HepG2 (cell line): ENCODE measurements at regions not wholly inside any gene's neighbourhood (a gene's known extent, or its start where the extent isn't known, plus 50 kb on each side); places are given as distances from the start of the nearest gene placed in this dataset.

Experiments used
- ATAC-seq: fragments of 200-7000 bp; cut with Tn5 transposase; 3 replicates; pipeline ENCODE4 v1.9.1; 2020; ENCODE audit warnings: mild to moderate bottlenecking, moderate library complexity
- BruUV-seq: library from RNA; stranded (reverse); fragments of 400-500 nt; replicated peaks from 2 replicates; lab custom pipeline; 2021; lab: Mats Ljungman, UMichigan
- CTCF ChIA-PET: fragments of 300-600 bp; formaldehyde crosslinking; extraction: SDS; loops from one replicate; lab custom pipeline; 2021; ENCODE audit warnings: low total read pairs, inconsistent platforms, low intra/inter-chr PET ratio; lab: Yijun Ruan, JAX
- POLR2A ChIA-PET: fragments of 350-600 bp; sonication (Branson Sonifier 250); formaldehyde crosslinking; loops from one replicate; lab custom pipeline; 2020; ENCODE audit warnings: antibody characterized with exemption, inconsistent platforms; lab: Yijun Ruan, JAX
- DNase-seq: peaks from one replicate; pipeline ENCODE4 v3.0.0-alpha.2; 2015; ENCODE audit warnings: low spot score
- FAIRE-seq: peaks from 3 replicates; lab custom pipeline; 2011; peaks lifted over from hg19 to GRCh38; lab: Jason Lieb, UNC
- H2AFZ ChIP-seq: one replicate; pipeline ENCODE4 v1.6.1; 2011; ENCODE audit warnings: low read length, inconsistent platforms
- H3K27ac ChIP-seq: fragments of 300-600 bp; 3 replicates; pipeline ENCODE4 v1.8.0; 2011; ENCODE audit warnings: mixed run types, mild to moderate bottlenecking, mixed read lengths, low read length, inconsistent platforms; ENCODE audit not compliant: insufficient read depth; ENCODE audit errors: extremely low read length
- H3K27me3 ChIP-seq, 2 experiments: fragments of 200-600 bp in 1 of 2; 2 replicates in 1 of 2; 3 replicates in 1 of 2; pipeline versions ENCODE4 v1.6.0 to v1.8.0; 2011; ENCODE audit warnings: low read length in 2 of 2, mild to moderate bottlenecking in 2 of 2, moderate library complexity in 2 of 2, inconsistent platforms in 1 of 2; ENCODE audit not compliant: insufficient read depth in 2 of 2, control insufficient read depth in 1 of 2
- H3K36me3 ChIP-seq, 2 experiments: fragments of 200-600 bp in 1 of 2; replicated peaks in 1 of 2; 2 replicates in 1 of 2; 3 replicates in 1 of 2; pipeline versions ENCODE4 v1.5.1 to v1.8.0; 2011; ENCODE audit warnings: low read length in 2 of 2, inconsistent platforms in 1 of 2; ENCODE audit not compliant: insufficient read depth in 2 of 2, control insufficient read depth in 1 of 2
- H3K4me1 ChIP-seq: 2 replicates; pipeline ENCODE4 v1.5.1; 2012; ENCODE audit warnings: low read length, inconsistent platforms; ENCODE audit not compliant: insufficient read depth
- H3K4me2 ChIP-seq: 2 replicates; pipeline ENCODE4 v1.6.0; 2011; ENCODE audit warnings: low read depth, low read length, inconsistent platforms
- H3K4me3 ChIP-seq, 3 experiments: fragments of 200-600 bp in 1 of 3; sonication (generic), shearing (Covaris generic) in 1 of 3; replicated peaks in 1 of 3; 2 replicates each; pipeline ENCODE4 v1.5.1; 2011 to 2016; ENCODE audit warnings: low read length in 3 of 3, inconsistent platforms in 2 of 3, low read depth in 2 of 3, mild to moderate bottlenecking in 2 of 3, control low read depth in 1 of 3, mixed read lengths in 1 of 3; ENCODE audit not compliant: insufficient read depth in 1 of 3
- H3K79me2 ChIP-seq: one replicate; pipeline ENCODE4 v1.6.1; 2011; ENCODE audit warnings: low read length, inconsistent platforms; ENCODE audit not compliant: insufficient read depth
- H3K9ac ChIP-seq: 2 replicates; pipeline ENCODE4 v1.6.0; 2011; ENCODE audit warnings: mild to moderate bottlenecking, low read depth, low read length, inconsistent platforms; ENCODE audit not compliant: insufficient read depth
- H3K9me3 ChIP-seq: 2 replicates; pipeline ENCODE4 v1.5.1; 2012; ENCODE audit warnings: mild to moderate bottlenecking, low read length
- H4K20me1 ChIP-seq: 2 replicates; pipeline ENCODE4 v1.6.0; 2011; ENCODE audit warnings: inconsistent platforms, mild to moderate bottlenecking, low read length, moderate library complexity; ENCODE audit not compliant: insufficient read depth
- FOXP1 ChIP-seq, 2 experiments: fragments of 450-650 bp in 1 of 2; IDR thresholded peaks; 2 replicates each; pipeline ENCODE4 v1.6.1; 2017 to 2018; ENCODE audit warnings: antibody characterized with exemption in 1 of 2
- HNRNPUL1 ChIP-seq: fragments of 200-400 bp; formaldehyde crosslinking; IDR thresholded peaks from 2 replicates; pipeline ENCODE4 v1.6.1; 2017; ENCODE audit warnings: low read depth, mild to moderate bottlenecking, low read length, moderate library complexity
- MTF2 ChIP-seq: sonication (generic); formaldehyde crosslinking; IDR thresholded peaks from 2 replicates; pipeline ENCODE4 v1.5.0; 2020; ENCODE audit warnings: missing genetic modification reagents, borderline replicate concordance
- NFRKB ChIP-seq: fragments of 450-650 bp; IDR thresholded peaks from 2 replicates; pipeline ENCODE4 v1.6.1; 2017
- SOX13 ChIP-seq, 3 experiments: fragments of 450-650 bp in 1 of 3; sonication (generic) in 1 of 3; formaldehyde crosslinking in 1 of 3; IDR thresholded peaks in 2 of 3; conservative IDR thresholded peaks in 1 of 3; 2 replicates each; pipeline versions ENCODE4 v1.5.0 to v1.6.1; 2016 to 2020; ENCODE audit warnings: antibody characterized with exemption in 1 of 3, mild to moderate bottlenecking in 1 of 3, missing compliant biosample characterization in 1 of 3, missing genetic modification reagents in 1 of 3, moderate library complexity in 1 of 3
- SRF ChIP-seq: IDR thresholded peaks from 2 replicates; pipeline ENCODE4 v1.6.1; 2011; ENCODE audit warnings: mild to moderate bottlenecking, low read depth, low read length, moderate library complexity
- U2AF1 ChIP-seq: fragments of 200-400 bp; formaldehyde crosslinking; optimal IDR thresholded peaks from 2 replicates; pipeline ENCODE3; 2017; ENCODE audit warnings: mild to moderate bottlenecking, low read depth, low read length
- YEATS4 ChIP-seq: sonication (generic); formaldehyde crosslinking; IDR thresholded peaks from 2 replicates; pipeline ENCODE4 v1.4.0; 2020; ENCODE audit warnings: missing genetic modification reagents, borderline replicate concordance
- ZNF12 ChIP-seq: sonication (generic); formaldehyde crosslinking; IDR thresholded peaks from 2 replicates; pipeline ENCODE4 v1.5.0; 2020; ENCODE audit warnings: missing genetic modification reagents
- ZNF124 ChIP-seq: sonication (generic); formaldehyde crosslinking; IDR thresholded peaks from 2 replicates; pipeline ENCODE4 v1.4.0; 2020; ENCODE audit warnings: missing genetic modification reagents
- ZNF383 ChIP-seq: sonication (generic); formaldehyde crosslinking; IDR thresholded peaks from 2 replicates; pipeline ENCODE4 v1.4.0; 2020; ENCODE audit warnings: missing genetic modification reagents, mild to moderate bottlenecking, borderline replicate concordance
- ZNF496 ChIP-seq: sonication (generic); formaldehyde crosslinking; IDR thresholded peaks from 2 replicates; pipeline ENCODE4 v1.8.1; 2023; ENCODE audit warnings: mild to moderate bottlenecking, moderate library complexity, missing genetic modification reagents; ENCODE audit not compliant: insufficient replicate concordance
- ZNF530 ChIP-seq: sonication (generic); formaldehyde crosslinking; IDR thresholded peaks from 2 replicates; pipeline ENCODE4 v1.5.0; 2020; ENCODE audit warnings: low read depth, mild to moderate bottlenecking, missing genetic modification reagents
- ZNF777 ChIP-seq: sonication (generic); formaldehyde crosslinking; IDR thresholded peaks from 2 replicates; pipeline ENCODE4 v1.4.0; 2020; ENCODE audit warnings: missing genetic modification reagents
- ZZZ3 ChIP-seq: sonication (generic); formaldehyde crosslinking; IDR thresholded peaks from 2 replicates; pipeline ENCODE4 v1.4.0; 2020; ENCODE audit warnings: missing genetic modification reagents, mild to moderate bottlenecking, borderline replicate concordance
- WGBS: methylation state at CpG from one replicate; pipeline ENCODE4 v1.1.6; 2017; ENCODE audit warnings: low lambda C conversion rate; 5-methylcytosine and 5-hydroxymethylcytosine counted together
- in situ Hi-C: cut with HindIII; loops from 2 replicates; pipeline ENCODE4 v1.10.0; 2017; ENCODE audit warnings: low pct_unique_long_range_greater_than_20kb; ENCODE audit not compliant: extremely low pct_ligation_motif_present
- intact Hi-C: fragments of 100-400 bp; cut with micrococcal nuclease; formaldehyde crosslinking; loops from one replicate; pipeline ENCODE4 v1.10.0; 2022; ENCODE audit not compliant: unreplicated experiment
- TF ChIP-seq, protein P1 (sequence below): fragments of 450-650 bp; IDR thresholded peaks from 2 replicates; pipeline ENCODE4 v1.6.1; 2017
- TF ChIP-seq, protein P2 (sequence below): IDR thresholded peaks from 2 replicates; pipeline ENCODE4 v1.6.1; 2016; ENCODE audit warnings: control low read depth

DNA sequence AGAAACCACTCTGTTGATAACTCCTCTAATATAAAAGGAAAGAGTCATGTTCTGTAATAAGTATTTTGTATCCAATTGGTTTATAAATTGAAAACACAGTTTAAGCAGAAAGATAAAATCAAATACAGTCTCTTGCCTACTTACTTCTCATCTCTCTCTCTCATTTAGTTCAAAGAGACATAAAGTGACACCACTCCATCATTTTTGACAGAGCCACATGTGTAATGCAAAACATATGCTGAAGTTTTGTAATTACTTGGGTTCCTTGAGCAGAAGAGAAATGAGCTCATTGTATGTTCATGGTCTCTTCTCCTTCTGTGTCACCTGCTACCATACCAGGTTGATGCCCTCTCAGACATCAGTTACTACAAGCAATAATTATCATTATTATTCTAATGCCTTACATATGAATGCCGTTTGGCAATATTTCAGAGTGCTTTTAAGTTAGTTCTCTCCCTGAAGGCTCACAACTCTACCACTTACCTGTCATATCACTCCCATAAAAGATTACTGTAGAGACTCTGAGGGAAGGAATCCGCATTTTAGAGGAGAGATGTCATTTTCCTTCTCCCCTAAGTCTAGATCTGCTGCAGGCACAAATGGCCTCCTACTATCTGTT lies 59.9 kb upstream of the SKAP2 start:
- Histone ChIP-seq H3K4me3 (no peak overlapping the region), H2AFZ (no peak overlapping the region), H3K4me1 (no peaks in the 10 kb centered on the region), H3K27me3 (peaks cover 1 to 8% of the 10 kb centered on the region in 2 experiments; a peak in 2 of 5 replicates), H3K9me3 (no peaks in the 10 kb centered on the region), H3K27ac (no peak overlapping the region), H3K79me2 (no peaks in the 10 kb centered on the region), H3K36me3 (no peaks in the 10 kb centered on the region), H4K20me1 (no peaks in the 10 kb centered on the region), H3K4me2 (no peak overlapping the region), H3K9ac (no peak overlapping the region)
- in situ Hi-C loops: no loop called here
- FAIRE-seq: no peak
- TF ChIP-seq ZNF12 (CRISPR knock-in tag): no peak
- TF ChIP-seq SOX13 (IDR thresholded peaks at IDR 0.05): no peak
- no peak for TF ChIP-seq SOX13 (CRISPR knock-in tag; conservative IDR thresholded peaks at IDR 0.05 in 1 of 2, IDR thresholded peaks at IDR 0.05 in 1 of 2)
- ChIA-PET POLR2A (no interaction called here), CTCF (no interaction called here)
- intact Hi-C loops: no loop called here
- ATAC-seq: no peak
- WGBS: 23% methylated on average over 2 of the region's 2 CpGs
- BruUV-seq: no TSS peak
- DNase-seq: no peak

DNA sequence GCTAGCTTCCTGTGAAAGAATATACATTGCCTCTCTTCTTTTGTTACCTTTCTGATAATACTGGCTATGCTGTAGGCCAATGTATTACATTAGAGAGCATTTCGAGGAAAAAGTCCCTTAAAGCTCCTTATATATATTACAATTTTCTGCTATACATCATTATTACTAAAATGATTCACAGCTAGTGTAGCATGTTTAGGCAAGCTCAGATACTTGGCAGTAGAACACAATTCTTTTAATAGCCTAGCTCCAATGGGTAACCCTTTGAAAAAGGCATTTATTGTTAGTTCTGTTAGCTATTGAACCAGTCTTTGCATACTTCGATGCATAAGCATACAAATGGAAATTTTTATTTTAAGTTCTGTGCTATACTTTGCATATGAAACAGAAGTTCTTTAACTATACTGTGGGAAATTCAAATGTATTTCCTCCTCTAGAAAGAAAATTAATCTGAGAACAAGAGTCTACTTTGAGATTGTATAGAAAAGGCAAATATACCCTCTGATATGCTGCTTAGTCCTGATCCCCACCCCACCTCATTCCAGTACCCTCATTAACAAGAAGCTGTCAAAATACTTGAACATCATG lies 55.6 kb upstream of the SKAP2 start:
- ChIA-PET CTCF (no interaction called here), POLR2A (no interaction called here)
- Histone ChIP-seq H3K27me3 (peaks cover 0 to 1% of the 10 kb centered on the region in 2 experiments; a peak in 1 of 5 replicates), H3K27ac (no peak overlapping the region), H2AFZ (no peak overlapping the region), H3K4me2 (no peak overlapping the region), H3K4me1 (no peaks in the 10 kb centered on the region), H3K4me3 (no peak overlapping the region), H3K9ac (no peak overlapping the region), H3K36me3 (no peaks in the 10 kb centered on the region), H3K79me2 (no peaks in the 10 kb centered on the region), H3K9me3 (no peaks in the 10 kb centered on the region), H4K20me1 (no peaks in the 10 kb centered on the region)
- WGBS: 3% methylated on average over 2 of the region's 2 CpGs
- no TSS peak for BruUV-seq
- ATAC-seq: no peak
- no peak for DNase-seq
- FAIRE-seq: no peak
- in situ Hi-C loops: no loop called here
- intact Hi-C loops: no loop called here
- no peak for TF ChIP-seq ZNF124 (CRISPR knock-in tag)
- TF ChIP-seq HNRNPUL1: no peak
- TF ChIP-seq ZNF383: no peak
- no peak for TF ChIP-seq ZNF496 (CRISPR knock-in tag)
- no peak for TF ChIP-seq FOXP1 (IDR thresholded peaks at IDR 0.05)
- no peak for TF ChIP-seq FOXP1 (CRISPR knock-in tag; IDR thresholded peaks at IDR 0.05)
- TF ChIP-seq SRF: no peak
- no peak for TF ChIP-seq YEATS4 (CRISPR knock-in tag)
- no peak for TF ChIP-seq MTF2
- TF ChIP-seq, protein P1, sequence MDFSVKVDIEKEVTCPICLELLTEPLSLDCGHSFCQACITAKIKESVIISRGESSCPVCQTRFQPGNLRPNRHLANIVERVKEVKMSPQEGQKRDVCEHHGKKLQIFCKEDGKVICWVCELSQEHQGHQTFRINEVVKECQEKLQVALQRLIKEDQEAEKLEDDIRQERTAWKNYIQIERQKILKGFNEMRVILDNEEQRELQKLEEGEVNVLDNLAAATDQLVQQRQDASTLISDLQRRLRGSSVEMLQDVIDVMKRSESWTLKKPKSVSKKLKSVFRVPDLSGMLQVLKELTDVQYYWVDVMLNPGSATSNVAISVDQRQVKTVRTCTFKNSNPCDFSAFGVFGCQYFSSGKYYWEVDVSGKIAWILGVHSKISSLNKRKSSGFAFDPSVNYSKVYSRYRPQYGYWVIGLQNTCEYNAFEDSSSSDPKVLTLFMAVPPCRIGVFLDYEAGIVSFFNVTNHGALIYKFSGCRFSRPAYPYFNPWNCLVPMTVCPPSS: no peak
- TF ChIP-seq NFRKB: no peak
- no peak for TF ChIP-seq ZNF530 (CRISPR knock-in tag)
- no peak for TF ChIP-seq ZNF777 (CRISPR knock-in tag)
- TF ChIP-seq ZZZ3 (CRISPR knock-in tag): no peak
- TF ChIP-seq, protein P2, sequence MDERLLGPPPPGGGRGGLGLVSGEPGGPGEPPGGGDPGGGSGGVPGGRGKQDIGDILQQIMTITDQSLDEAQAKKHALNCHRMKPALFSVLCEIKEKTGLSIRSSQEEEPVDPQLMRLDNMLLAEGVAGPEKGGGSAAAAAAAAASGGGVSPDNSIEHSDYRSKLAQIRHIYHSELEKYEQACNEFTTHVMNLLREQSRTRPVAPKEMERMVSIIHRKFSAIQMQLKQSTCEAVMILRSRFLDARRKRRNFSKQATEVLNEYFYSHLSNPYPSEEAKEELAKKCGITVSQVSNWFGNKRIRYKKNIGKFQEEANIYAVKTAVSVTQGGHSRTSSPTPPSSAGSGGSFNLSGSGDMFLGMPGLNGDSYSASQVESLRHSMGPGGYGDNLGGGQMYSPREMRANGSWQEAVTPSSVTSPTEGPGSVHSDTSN (CRISPR knock-in tag): no peak
- no peak for TF ChIP-seq U2AF1
